SJCRH30 (cell line): ENCODE measurements at regions not wholly inside any gene's neighbourhood (a gene's known extent, or its start where the extent isn't known, plus 50 kb on each side); places are given as distances from the start of the nearest gene placed in this dataset.

Experiments
- DNase-seq, 2 experiments: peaks; one replicate each; pipeline ENCODE4 v3.0.0-alpha.2; 2015 to 2020
- H3K27ac ChIP-seq: fragments of 250-450 bp; sonication (Bioruptor Pico); 2 replicates; pipeline ENCODE4 v1.5.1; 2020; ENCODE audit warnings: mild to moderate bottlenecking, moderate library complexity
- H3K27me3 ChIP-seq: fragments of 250-450 bp; sonication (Bioruptor Pico); 2 replicates; pipeline ENCODE4 v1.5.1; 2020; ENCODE audit warnings: mild to moderate bottlenecking, moderate library complexity
- H3K36me3 ChIP-seq: fragments of 250-450 bp; sonication (Bioruptor Pico); 2 replicates; pipeline ENCODE4 v1.5.1; 2020; ENCODE audit warnings: mild to moderate bottlenecking, moderate library complexity
- H3K4me1 ChIP-seq: fragments of 250-450 bp; sonication (Bioruptor Pico); 2 replicates; pipeline ENCODE4 v1.5.1; 2020; ENCODE audit warnings: mild to moderate bottlenecking, moderate library complexity
- H3K4me3 ChIP-seq: fragments of 250-450 bp; sonication (Bioruptor Pico); 2 replicates; pipeline ENCODE4 v1.5.1; 2020; ENCODE audit warnings: mild to moderate bottlenecking, moderate library complexity
- H3K9me3 ChIP-seq: fragments of 250-450 bp; sonication (Bioruptor Pico); replicated peaks from 2 replicates; pipeline ENCODE4 v1.5.1; 2020; ENCODE audit warnings: mild to moderate bottlenecking, moderate library complexity

GRCh38 chr5:155872629-155873220 is 454.2 kb upstream of the SGCD start:
- no peak overlapping the region for H3K27ac ChIP-seq
- DNase-seq = peak in 1 of 2 experiments; percentile 22

GRCh38 chr5:155878991-155879575 is 447.9 kb upstream of the SGCD start:
- no peaks in the 10 kb centered on the region for H3K9me3 ChIP-seq
- H3K36me3 ChIP-seq = no peaks in the 10 kb centered on the region
- DNase-seq = no peak
- H3K4me3 ChIP-seq = no peak overlapping the region
- H3K27ac ChIP-seq = no peak overlapping the region
- H3K27me3 ChIP-seq = no peaks in the 10 kb centered on the region
- H3K4me1 ChIP-seq = no peaks in the 10 kb centered on the region

More at GRCh38 chr5:155872629-155873220, 454.2 kb upstream of the SGCD start:
- Histone ChIP-seq H3K9me3 (no peaks in the 10 kb centered on the region), H3K36me3 (no peaks in the 10 kb centered on the region), H3K4me3 (no peak overlapping the region), H3K27me3 (no peaks in the 10 kb centered on the region), H3K4me1 (no peaks in the 10 kb centered on the region)

- Histone ChIP-seq H3K9me3 (no peaks in the 10 kb centered on the region), H3K27me3 (no peaks in the 10 kb centered on the region), H3K27ac (no peak overlapping the region), H3K4me3 (no peak overlapping the region), H3K4me1 (no peaks in the 10 kb centered on the region), H3K36me3 (no peaks in the 10 kb centered on the region)
- DNase-seq = no peak
Measured at GRCh38 chr5:155884041-155884440, 442.9 kb upstream of the SGCD start.

GRCh38 chr5:155885199-155885598 is 441.8 kb upstream of the SGCD start:
- DNase-seq = no peak
- Histone ChIP-seq H3K27me3 (no peaks in the 10 kb centered on the region), H3K36me3 (no peaks in the 10 kb centered on the region), H3K27ac (no peak overlapping the region), H3K4me1 (no peaks in the 10 kb centered on the region), H3K4me3 (no peak overlapping the region), H3K9me3 (no peaks in the 10 kb centered on the region)

- Histone ChIP-seq H3K27ac (no peak overlapping the region), H3K27me3 (no peaks in the 10 kb centered on the region), H3K9me3 (no peaks in the 10 kb centered on the region), H3K4me1 (no peaks in the 10 kb centered on the region), H3K36me3 (no peaks in the 10 kb centered on the region), H3K4me3 (no peak overlapping the region)
- DNase-seq = peak; percentile 19 to 40
Measured at GRCh38 chr5:155886311-155887031, 440.5 kb upstream of the SGCD start.

GRCh38 chr5:155895484-155895883 is 431.5 kb upstream of the SGCD start:
- Histone ChIP-seq H3K9me3 (no peaks in the 10 kb centered on the region), H3K27ac (no peak overlapping the region), H3K36me3 (no peaks in the 10 kb centered on the region), H3K4me3 (no peak overlapping the region), H3K4me1 (no peaks in the 10 kb centered on the region), H3K27me3 (no peaks in the 10 kb centered on the region; the same call in 1 of the 2 replicates)
- no peak for DNase-seq

GRCh38 chr5:155897761-155898160 is 429.2 kb upstream of the SGCD start:
- Histone ChIP-seq H3K4me1 (no peaks in the 10 kb centered on the region), H3K9me3 (no peaks in the 10 kb centered on the region), H3K27me3 (no peaks in the 10 kb centered on the region; the same call in 1 of the 2 replicates), H3K36me3 (no peaks in the 10 kb centered on the region), H3K4me3 (no peak overlapping the region), H3K27ac (no peak overlapping the region)
- no peak for DNase-seq

- Histone ChIP-seq H3K27ac (no peak overlapping the region), H3K36me3 (no peaks in the 10 kb centered on the region), H3K27me3 (no peaks in the 10 kb centered on the region), H3K9me3 (no peaks in the 10 kb centered on the region), H3K4me3 (no peak overlapping the region), H3K4me1 (no peaks in the 10 kb centered on the region)
- no peak for DNase-seq
Measured at GRCh38 chr5:155898284-155898683, 428.7 kb upstream of the SGCD start.

- DNase-seq = no peak
- Histone ChIP-seq H3K36me3 (no peaks in the 10 kb centered on the region), H3K27me3 (no peaks in the 10 kb centered on the region), H3K4me1 (no peaks in the 10 kb centered on the region), H3K27ac (no peak overlapping the region), H3K9me3 (no peaks in the 10 kb centered on the region), H3K4me3 (no peak overlapping the region)
Measured at GRCh38 chr5:155903791-155904190, 423.2 kb upstream of the SGCD start.

- no peak for DNase-seq
- Histone ChIP-seq H3K27me3 (no peaks in the 10 kb centered on the region), H3K4me3 (no peak overlapping the region), H3K27ac (no peak overlapping the region), H3K9me3 (no peaks in the 10 kb centered on the region), H3K4me1 (no peaks in the 10 kb centered on the region), H3K36me3 (no peaks in the 10 kb centered on the region)
Measured at GRCh38 chr5:155905364-155905763, 421.6 kb upstream of the SGCD start.

GRCh38 chr5:155906046-155906445 is 420.9 kb upstream of the SGCD start:
- Histone ChIP-seq H3K9me3 (no peaks in the 10 kb centered on the region), H3K27me3 (no peaks in the 10 kb centered on the region), H3K27ac (no peak overlapping the region), H3K4me1 (no peaks in the 10 kb centered on the region), H3K4me3 (no peak overlapping the region), H3K36me3 (no peaks in the 10 kb centered on the region)
- DNase-seq = peak in 1 of 2 experiments; percentile 3

- Histone ChIP-seq H3K9me3 (no peaks in the 10 kb centered on the region; the same call in 1 of the 2 replicates), H3K27me3 (no peaks in the 10 kb centered on the region), H3K4me3 (no peak overlapping the region), H3K36me3 (no peaks in the 10 kb centered on the region), H3K4me1 (no peaks in the 10 kb centered on the region), H3K27ac (no peak overlapping the region)
- DNase-seq = no peak
Measured at GRCh38 chr5:155908543-155908942, 418.4 kb upstream of the SGCD start.

- H3K27me3 ChIP-seq = no peaks in the 10 kb centered on the region; the same call in 1 of the 2 replicates
- H3K36me3 ChIP-seq = no peaks in the 10 kb centered on the region
- H3K9me3 ChIP-seq = no peaks in the 10 kb centered on the region; the same call in 1 of the 2 replicates
- no peak for DNase-seq
- H3K27ac ChIP-seq = no peak overlapping the region
- no peaks in the 10 kb centered on the region for H3K4me1 ChIP-seq
- no peak overlapping the region for H3K4me3 ChIP-seq
Measured at GRCh38 chr5:155912291-155912690, 414.7 kb upstream of the SGCD start.

- H3K27ac ChIP-seq = no peak overlapping the region
- no peak for DNase-seq
- H3K27me3 ChIP-seq = no peaks in the 10 kb centered on the region; the same call in 1 of the 2 replicates
- H3K9me3 ChIP-seq = no peaks in the 10 kb centered on the region; the same call in 1 of the 2 replicates
- no peaks in the 10 kb centered on the region for H3K4me1 ChIP-seq
- no peaks in the 10 kb centered on the region for H3K36me3 ChIP-seq
- no peak overlapping the region for H3K4me3 ChIP-seq
Measured at GRCh38 chr5:155914766-155915165, 412.2 kb upstream of the SGCD start.

- Histone ChIP-seq H3K27ac (no peak overlapping the region), H3K36me3 (no peaks in the 10 kb centered on the region), H3K9me3 (no peaks in the 10 kb centered on the region; the same call in 1 of the 2 replicates), H3K27me3 (no peaks in the 10 kb centered on the region; the same call in 1 of the 2 replicates), H3K4me1 (no peaks in the 10 kb centered on the region), H3K4me3 (no peak overlapping the region)
- no peak for DNase-seq
Measured at GRCh38 chr5:155915601-155916000, 411.4 kb upstream of the SGCD start.
